Activated CD4-positive, alpha-beta T cell treated with anti-CD3 and anti-CD28 coated beads for 4 hours (primary cell): ENCODE measurements at regions not wholly inside any gene's neighbourhood (a gene's known extent, or its start where the extent isn't known, plus 50 kb on each side); places are given as distances from the start of the nearest gene placed in this dataset.
"Not testable (repeated sequence)": the region's sequence is repeated elsewhere in the genome, so short reads cannot be mapped to it uniquely, and the experiment has no call there.

ENCODE experiments used
- DNase-seq, 2 donors: peaks; one replicate each; pipeline ENCODE4 v3.0.0-alpha.2; 2020

- no peak for DNase-seq
Measured at GRCh38 chr16:73131156-73131862, 83.4 kb upstream of the ZFHX3 start.

- no peak for DNase-seq
Measured at GRCh38 chr16:73129455-73129854, 81.5 kb upstream of the ZFHX3 start.

DNA sequence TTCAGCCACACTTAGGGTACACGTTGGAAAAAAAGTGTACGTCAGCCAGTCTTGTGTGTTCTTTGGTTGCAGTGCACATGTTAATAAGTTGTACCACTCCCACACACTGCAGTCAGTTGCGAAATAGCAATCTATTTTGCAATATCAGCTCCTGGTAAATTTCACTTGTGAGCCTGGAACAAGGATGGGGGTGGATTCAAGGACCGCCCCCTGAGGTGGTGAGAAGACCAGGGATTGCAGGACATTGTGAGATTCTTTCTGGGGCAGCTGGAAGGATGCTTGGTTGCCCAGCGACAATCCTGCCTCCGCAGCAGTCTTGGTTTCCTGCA is 78.6 kb upstream of the ZFHX3 start:
- no peak for DNase-seq

- DNase-seq, result no peak
Measured at GRCh38 chr16:73125850-73126524, 78.1 kb upstream of the ZFHX3 start.

- no peak for DNase-seq
Measured at GRCh38 chr16:73124665-73125375, 76.9 kb upstream of the ZFHX3 start.

DNA sequence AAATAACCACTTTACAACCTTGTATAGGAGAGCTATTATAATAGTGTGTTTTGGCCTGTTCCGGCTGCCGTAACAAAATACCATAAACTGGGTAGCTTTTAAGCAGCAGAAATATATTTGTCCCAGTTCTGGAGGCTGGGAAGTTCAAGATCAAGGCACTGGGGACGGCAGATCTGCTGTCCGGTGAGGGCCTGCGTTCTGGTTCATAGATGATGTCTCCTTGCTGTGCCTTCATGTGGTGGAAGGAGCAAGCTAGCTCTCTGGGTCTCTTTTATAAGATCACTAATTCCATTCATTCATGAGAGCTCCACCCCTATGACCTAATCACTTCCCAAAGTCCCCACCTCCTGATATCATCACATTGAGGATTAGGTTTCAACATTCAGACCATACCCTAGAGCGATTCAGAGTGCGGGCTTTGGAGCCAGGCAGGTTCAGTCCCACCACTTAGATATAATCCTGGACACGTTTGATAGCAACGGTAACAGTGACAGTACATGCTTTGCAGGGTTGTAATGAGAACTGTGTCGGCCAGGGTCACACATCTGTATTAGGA is 76.2 kb upstream of the ZFHX3 start:
- no peak for DNase-seq

- DNase-seq, result no peak
Measured at GRCh38 chr16:73122604-73123391, 74.9 kb upstream of the ZFHX3 start.

DNA sequence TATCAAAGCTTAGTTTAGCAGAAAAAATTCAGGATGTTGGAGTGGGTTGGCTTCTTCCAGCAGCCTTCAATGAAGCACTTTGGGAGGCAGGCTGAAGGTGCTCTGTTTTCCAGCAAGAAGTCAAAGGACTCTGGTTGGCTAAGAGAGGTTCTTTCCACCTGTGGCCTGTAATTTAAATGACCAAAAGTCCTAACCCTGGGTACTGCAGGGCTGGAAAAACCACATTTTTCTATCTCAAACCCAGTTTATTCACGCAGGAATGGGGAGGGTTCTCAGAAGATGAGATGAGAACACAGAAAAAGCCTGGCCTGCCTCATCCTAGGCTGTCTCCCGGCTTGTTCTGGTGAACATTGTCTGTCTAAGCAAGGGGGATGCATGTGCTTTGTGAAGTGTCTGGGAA is 68.6 kb upstream of the ZFHX3 start:
- DNase-seq, result no peak

DNA sequence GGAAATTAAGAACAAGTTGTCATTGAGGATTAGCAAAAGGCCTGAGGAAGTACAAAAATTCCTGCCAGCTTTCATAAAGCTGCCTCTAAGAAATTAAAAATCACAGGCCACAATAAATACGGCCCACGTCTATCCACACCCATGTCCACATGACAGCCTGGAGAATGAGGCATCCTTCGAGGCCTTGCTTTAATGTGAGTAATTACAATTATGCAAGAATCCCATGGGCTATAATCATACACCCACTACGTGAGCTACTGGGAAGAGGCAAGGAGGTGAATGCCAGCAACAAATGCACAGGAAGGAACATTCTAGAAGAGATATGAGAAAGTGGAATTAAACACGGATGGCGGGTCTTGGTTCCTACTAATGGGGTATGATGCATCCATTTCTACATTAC is 65.4 kb upstream of the ZFHX3 start:
- no peak for DNase-seq

- no peak for DNase-seq
Measured at GRCh38 chr16:73108195-73108963, 60.5 kb upstream of the ZFHX3 start.

DNA sequence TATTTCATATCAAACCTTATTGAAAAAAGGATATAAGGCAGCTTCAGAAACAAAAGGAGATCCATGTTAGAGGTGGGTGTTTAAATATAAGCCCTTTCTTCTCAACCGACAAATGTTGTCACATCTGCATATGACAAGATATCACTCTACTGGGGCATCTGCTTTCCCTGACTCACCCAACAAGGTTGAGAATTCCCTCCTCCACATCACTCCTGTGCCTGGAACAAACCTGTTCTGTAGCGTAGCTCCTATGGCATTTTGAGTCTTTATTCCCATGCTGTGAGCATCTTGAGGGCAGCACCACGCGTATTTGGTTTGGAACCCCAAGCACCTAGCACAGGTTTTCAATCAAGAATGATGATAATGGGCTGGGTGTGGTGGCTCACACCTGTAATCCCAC is 59.4 kb upstream of the ZFHX3 start:
- DNase-seq, result no peak

DNA sequence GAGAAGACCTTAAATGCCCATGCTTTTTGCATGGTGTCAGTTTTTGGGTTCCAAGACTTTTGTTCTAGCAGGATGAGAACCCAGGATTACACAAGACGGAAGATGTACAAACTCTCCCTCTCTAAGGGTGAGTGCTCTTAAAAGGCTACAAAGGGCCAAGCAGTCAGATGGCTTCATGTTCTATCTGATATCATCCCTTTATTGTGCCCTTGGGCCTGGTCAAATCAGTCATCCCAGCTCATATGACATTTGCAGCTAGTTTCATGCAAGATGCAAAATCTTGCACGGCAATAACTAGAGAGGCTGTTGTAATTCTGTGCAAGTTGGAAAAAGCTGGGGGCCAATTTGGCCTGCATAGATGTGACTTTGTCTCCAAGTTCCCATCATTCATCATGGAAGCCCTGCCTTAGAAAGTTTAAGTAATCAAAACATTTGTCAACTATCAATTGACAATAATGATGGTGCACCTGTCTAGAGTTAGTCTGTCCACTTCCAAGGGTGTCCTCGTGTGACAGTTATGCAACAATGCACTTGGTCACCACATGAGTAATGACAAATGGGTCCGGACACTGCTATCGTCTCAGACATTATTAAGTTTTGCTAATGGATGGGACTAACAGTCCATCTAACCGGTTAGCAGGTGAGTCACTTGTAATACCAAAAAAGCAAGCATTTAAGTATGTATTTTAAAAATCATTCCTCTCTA is 58.6 kb upstream of the ZFHX3 start:
- DNase-seq, result no peak

DNA sequence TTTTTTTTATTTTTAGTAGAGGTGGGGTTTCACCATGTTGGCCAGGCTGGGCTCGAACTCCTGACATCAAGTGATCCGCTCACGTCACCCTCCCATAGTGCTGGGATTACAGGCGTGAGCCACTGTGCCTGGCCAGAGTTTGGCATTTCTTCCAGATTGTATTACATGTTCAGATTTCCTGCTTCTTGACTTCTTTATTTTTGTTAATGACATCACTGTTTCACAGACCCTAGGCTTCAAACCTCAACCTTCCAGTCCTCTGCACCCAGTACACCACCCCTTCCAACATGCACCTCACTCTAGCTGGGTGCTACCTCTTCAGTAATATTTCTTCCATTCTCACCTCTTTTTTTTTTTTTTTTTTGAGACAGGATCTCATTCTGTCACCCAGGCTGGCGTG is 53.6 kb upstream of the ZFHX3 start:
- no peak for DNase-seq

GRCh38 chr16:73099601-73100000 is 51.7 kb upstream of the ZFHX3 start:
- not testable (repeated sequence) for DNase-seq
